ENCODE measurements at regions not wholly inside any gene's neighbourhood (a gene's known extent, or its start where the extent isn't known, plus 50 kb on each side); places are given as distances from the start of the nearest gene placed in this dataset.

GRCh38 chr6:137623293-137623692, 129.1 kb upstream of the OLIG3 start:
- no peaks in the 10 kb centered on the region for H3K27me3 ChIP-seq (replicated peaks; ENCODE audit: insufficient read depth, low read length)

GRCh38 chr6:137625100-137625661, 131.0 kb upstream of the OLIG3 start:
- no peak overlapping the region for H3K4me2 ChIP-seq (ENCODE audit: low read depth, low read length)
- H3K9ac ChIP-seq (ENCODE audit: low read length): no peak overlapping the region
- H3K79me2 ChIP-seq (ENCODE audit: low read length): no peaks in the 10 kb centered on the region
- no peak overlapping the region for H3K4me3 ChIP-seq (ENCODE audit: low read length)
- peaks cover 3% of the 10 kb centered on the region; the same call in 1 of the 2 replicates for H3F3A ChIP-seq (ENCODE audit: insufficient read depth, low read length)
- H4K20me1 ChIP-seq (ENCODE audit: insufficient read depth, low read length): no peaks in the 10 kb centered on the region
- H2AFZ ChIP-seq (ENCODE audit: low read length): no peak overlapping the region
- no peak overlapping the region for H3K27ac ChIP-seq (ENCODE audit: low read length)
- H3K9me2 ChIP-seq (replicated peaks; ENCODE audit: insufficient read depth, low read length): no peaks in the 10 kb centered on the region
- DNase-seq: no peak
- H3K27me3 ChIP-seq (replicated peaks; ENCODE audit: insufficient read depth, low read length): no peaks in the 10 kb centered on the region
- no peaks in the 10 kb centered on the region for H3K9me3 ChIP-seq (replicated peaks; ENCODE audit: insufficient read depth, low read length)
- no peaks in the 10 kb centered on the region for H3K36me3 ChIP-seq (replicated peaks; ENCODE audit: insufficient read depth, low read length)
- H3K4me1 ChIP-seq (ENCODE audit: low read length): peaks cover 16% of the 10 kb centered on the region
- TF ChIP-seq CTCF (IDR thresholded peaks at IDR 0.05; ENCODE audit: low read length) (no peak), EZH2phosphoT487 (IDR thresholded peaks at IDR 0.05; ENCODE audit: low read length) (no peak), EZH2 (optimal IDR thresholded peaks at IDR 0.05; ENCODE audit: low read depth, low read length) (no peak)

More at GRCh38 chr6:137623293-137623692, 129.1 kb upstream of the OLIG3 start:
- DNase-seq: no peak
- Histone ChIP-seq H3K4me2 (ENCODE audit: low read depth, low read length) (no peak overlapping the region), H3F3A (ENCODE audit: insufficient read depth, low read length) (peaks cover 3% of the 10 kb centered on the region; the same call in 1 of the 2 replicates), H3K9me2 (replicated peaks; ENCODE audit: insufficient read depth, low read length) (no peaks in the 10 kb centered on the region), H3K9me3 (replicated peaks; ENCODE audit: insufficient read depth, low read length) (no peaks in the 10 kb centered on the region), H2AFZ (ENCODE audit: low read length) (no peak overlapping the region), H3K36me3 (replicated peaks; ENCODE audit: insufficient read depth, low read length) (no peaks in the 10 kb centered on the region), H4K20me1 (ENCODE audit: insufficient read depth, low read length) (no peaks in the 10 kb centered on the region), H3K4me1 (ENCODE audit: low read length) (peaks cover 16% of the 10 kb centered on the region), H3K9ac (ENCODE audit: low read length) (no peak overlapping the region), H3K27ac (ENCODE audit: low read length) (no peak overlapping the region), H3K4me3 (ENCODE audit: low read length) (no peak overlapping the region), H3K79me2 (ENCODE audit: low read length) (no peaks in the 10 kb centered on the region)
- no peak for TF ChIP-seq EZH2 (optimal IDR thresholded peaks at IDR 0.05; ENCODE audit: low read depth, low read length)
- no peak for TF ChIP-seq CTCF (IDR thresholded peaks at IDR 0.05; ENCODE audit: low read length)
- TF ChIP-seq EZH2phosphoT487 (IDR thresholded peaks at IDR 0.05; ENCODE audit: low read length): no peak

GRCh38 chr6:137625808-137626207, 131.6 kb upstream of the OLIG3 start:
- DNase-seq: no peak
- Histone ChIP-seq H2AFZ (ENCODE audit: low read length) (no peak overlapping the region), H4K20me1 (ENCODE audit: insufficient read depth, low read length) (no peaks in the 10 kb centered on the region), H3K36me3 (replicated peaks; ENCODE audit: insufficient read depth, low read length) (no peaks in the 10 kb centered on the region), H3F3A (ENCODE audit: insufficient read depth, low read length) (peaks cover 3% of the 10 kb centered on the region; the same call in 1 of the 2 replicates), H3K4me2 (ENCODE audit: low read depth, low read length) (no peak overlapping the region), H3K9me2 (replicated peaks; ENCODE audit: insufficient read depth, low read length) (no peaks in the 10 kb centered on the region), H3K79me2 (ENCODE audit: low read length) (no peaks in the 10 kb centered on the region), H3K27me3 (replicated peaks; ENCODE audit: insufficient read depth, low read length) (no peaks in the 10 kb centered on the region), H3K4me3 (ENCODE audit: low read length) (no peak overlapping the region), H3K9ac (ENCODE audit: low read length) (no peak overlapping the region), H3K27ac (ENCODE audit: low read length) (no peak overlapping the region), H3K4me1 (ENCODE audit: low read length) (peaks cover 16% of the 10 kb centered on the region), H3K9me3 (replicated peaks; ENCODE audit: insufficient read depth, low read length) (no peaks in the 10 kb centered on the region)
- 0 out of 2 replicates have a peak, but pooled peaks have one; percentile 10 for TF ChIP-seq CTCF (IDR thresholded peaks at IDR 0.05; ENCODE audit: low read length)
- TF ChIP-seq EZH2 (optimal IDR thresholded peaks at IDR 0.05; ENCODE audit: low read depth, low read length): no peak
